ENCODE measurements at regions not wholly inside any gene's neighbourhood (a gene's known extent, or its start where the extent isn't known, plus 50 kb on each side); places are given as distances from the start of the nearest gene placed in this dataset.

- TF ChIP-seq CTCF (IDR thresholded peaks at IDR 0.05; ENCODE audit: insufficient read depth, low read length, poor library complexity, severe bottlenecking) (no peak), EZH2phosphoT487 (conservative IDR thresholded peaks at IDR 0.05; ENCODE audit: low read length) (no peak)
Observed at GRCh38 chr2:65878011-65878340, 445.6 kb upstream of the SPRED2 start.
